Fibroblast of villous mesenchyme (primary cell): ENCODE measurements at regions not wholly inside any gene's neighbourhood (a gene's known extent, or its start where the extent isn't known, plus 50 kb on each side); places are given as distances from the start of the nearest gene placed in this dataset.

Experiments used
- DNase-seq: peaks from one replicate; pipeline ENCODE4 v3.0.0-alpha.2; 2010; ENCODE audit warnings: low read depth
- H3K4me3 ChIP-seq: 2 replicates; pipeline ENCODE4 v1.5.1; 2011; ENCODE audit warnings: low read depth, mild to moderate bottlenecking, low read length
- TF ChIP-seq, protein P1 (sequence below): IDR thresholded peaks from 2 replicates; pipeline ENCODE4 v1.5.1; 2012; ENCODE audit warnings: low read depth, mild to moderate bottlenecking, low read length; ENCODE audit not compliant: insufficient read depth

DNA sequence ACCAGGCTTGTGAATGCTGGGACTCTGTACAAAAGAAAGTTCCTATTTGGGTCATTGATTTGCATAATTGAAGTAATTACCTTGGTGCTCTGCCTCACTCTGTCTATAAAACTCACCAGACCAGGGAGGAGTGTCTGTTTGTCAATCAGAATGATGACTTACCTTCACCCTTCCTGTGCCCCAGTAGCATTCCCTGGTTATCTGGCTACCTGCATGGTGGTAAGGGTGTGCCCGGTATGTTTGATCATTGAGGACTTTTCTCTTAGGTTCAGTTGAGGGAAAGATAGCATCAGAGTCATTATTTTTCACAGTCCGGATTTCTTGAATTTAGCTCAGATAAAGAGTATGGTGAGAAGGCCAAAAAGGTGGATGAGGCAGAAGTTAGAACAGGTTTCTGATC lies 190.0 kb downstream of the BRINP2 start:
- H3K4me3 ChIP-seq, result no peak overlapping the region
- TF ChIP-seq, protein P1, sequence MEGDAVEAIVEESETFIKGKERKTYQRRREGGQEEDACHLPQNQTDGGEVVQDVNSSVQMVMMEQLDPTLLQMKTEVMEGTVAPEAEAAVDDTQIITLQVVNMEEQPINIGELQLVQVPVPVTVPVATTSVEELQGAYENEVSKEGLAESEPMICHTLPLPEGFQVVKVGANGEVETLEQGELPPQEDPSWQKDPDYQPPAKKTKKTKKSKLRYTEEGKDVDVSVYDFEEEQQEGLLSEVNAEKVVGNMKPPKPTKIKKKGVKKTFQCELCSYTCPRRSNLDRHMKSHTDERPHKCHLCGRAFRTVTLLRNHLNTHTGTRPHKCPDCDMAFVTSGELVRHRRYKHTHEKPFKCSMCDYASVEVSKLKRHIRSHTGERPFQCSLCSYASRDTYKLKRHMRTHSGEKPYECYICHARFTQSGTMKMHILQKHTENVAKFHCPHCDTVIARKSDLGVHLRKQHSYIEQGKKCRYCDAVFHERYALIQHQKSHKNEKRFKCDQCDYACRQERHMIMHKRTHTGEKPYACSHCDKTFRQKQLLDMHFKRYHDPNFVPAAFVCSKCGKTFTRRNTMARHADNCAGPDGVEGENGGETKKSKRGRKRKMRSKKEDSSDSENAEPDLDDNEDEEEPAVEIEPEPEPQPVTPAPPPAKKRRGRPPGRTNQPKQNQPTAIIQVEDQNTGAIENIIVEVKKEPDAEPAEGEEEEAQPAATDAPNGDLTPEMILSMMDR, result no peak
- DNase-seq, result no peak

DNA sequence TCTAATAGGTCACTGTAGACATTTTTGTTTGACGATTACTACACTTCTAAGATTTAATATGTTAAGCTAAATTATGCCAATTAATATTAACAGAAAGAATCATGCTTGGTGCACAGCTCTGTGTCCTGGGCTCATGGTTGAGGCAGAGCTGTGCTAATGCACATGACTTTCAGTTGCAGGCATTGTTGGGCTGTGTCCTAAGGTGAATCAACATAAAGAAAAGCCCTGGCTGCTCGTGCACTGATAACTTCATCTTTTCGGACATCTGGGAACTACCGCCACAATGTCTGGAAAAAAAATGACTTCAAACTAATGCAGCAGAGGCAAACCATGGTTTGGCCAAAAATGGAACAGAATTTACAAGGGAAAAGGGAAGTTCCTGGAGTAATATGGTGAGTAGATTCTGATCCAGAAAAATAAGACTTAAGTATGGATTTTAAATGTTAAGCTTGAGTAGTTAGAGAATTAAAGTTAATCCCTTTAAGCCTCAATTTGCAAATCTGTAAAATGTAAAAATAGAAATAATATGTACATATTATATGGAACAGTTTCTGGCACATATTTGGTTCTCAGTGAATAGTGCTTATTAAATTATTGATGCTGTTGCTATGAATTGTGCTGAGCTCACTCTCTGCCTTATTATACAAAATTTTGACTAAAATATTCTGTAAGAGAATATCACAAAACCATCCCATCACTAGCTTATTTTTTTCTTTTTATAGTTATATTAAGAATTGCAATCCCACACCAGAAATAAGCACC lies 186.1 kb downstream of the BRINP2 start:
- TF ChIP-seq, protein P1, result no peak
- no peak overlapping the region for H3K4me3 ChIP-seq
- DNase-seq, result no peak

DNA sequence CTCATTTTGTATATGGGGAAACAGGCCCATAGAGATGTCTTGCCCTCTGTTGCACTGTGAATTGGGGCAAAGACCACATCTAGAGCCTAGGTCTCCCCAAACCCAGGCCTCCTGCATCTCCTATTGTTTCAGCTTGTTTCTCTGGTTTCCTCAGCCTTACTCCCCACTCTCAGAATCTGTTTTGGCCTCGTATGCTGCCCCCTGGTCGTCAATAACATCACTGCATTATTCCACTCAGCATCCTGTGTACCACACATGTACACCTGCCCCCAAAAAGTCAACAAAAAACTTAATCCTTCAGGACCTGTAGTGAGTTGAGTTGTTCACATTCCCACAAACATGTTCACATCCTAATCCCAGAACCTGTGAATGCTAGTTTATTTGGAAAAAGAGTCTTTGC lies 184.8 kb downstream of the BRINP2 start:
- TF ChIP-seq, protein P1, result peak; percentile 64
- H3K4me3 ChIP-seq, result no peak overlapping the region
- DNase-seq, result peak; percentile 30

DNA sequence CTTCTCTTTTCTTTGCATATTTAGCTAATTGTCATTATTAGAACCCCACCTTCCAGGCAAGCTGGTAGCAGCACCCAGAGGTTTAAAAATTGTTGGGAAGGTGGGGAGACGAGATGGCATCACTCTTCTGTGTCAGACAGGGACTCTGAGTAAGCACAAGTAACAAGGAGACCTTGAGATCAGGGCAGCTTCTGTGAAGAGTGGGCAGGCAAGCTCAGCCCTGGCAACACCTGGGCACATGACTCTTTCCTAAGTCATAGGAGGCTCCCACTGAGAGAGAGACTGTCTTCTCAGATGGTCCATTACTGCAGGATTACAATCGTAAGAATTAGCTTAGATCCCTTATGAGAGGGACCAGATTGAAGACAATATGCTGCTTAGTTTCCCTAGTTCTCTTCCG lies 183.5 kb downstream of the BRINP2 start:
- DNase-seq, result no peak
- no peak overlapping the region for H3K4me3 ChIP-seq
- TF ChIP-seq, protein P1, result no peak

DNA sequence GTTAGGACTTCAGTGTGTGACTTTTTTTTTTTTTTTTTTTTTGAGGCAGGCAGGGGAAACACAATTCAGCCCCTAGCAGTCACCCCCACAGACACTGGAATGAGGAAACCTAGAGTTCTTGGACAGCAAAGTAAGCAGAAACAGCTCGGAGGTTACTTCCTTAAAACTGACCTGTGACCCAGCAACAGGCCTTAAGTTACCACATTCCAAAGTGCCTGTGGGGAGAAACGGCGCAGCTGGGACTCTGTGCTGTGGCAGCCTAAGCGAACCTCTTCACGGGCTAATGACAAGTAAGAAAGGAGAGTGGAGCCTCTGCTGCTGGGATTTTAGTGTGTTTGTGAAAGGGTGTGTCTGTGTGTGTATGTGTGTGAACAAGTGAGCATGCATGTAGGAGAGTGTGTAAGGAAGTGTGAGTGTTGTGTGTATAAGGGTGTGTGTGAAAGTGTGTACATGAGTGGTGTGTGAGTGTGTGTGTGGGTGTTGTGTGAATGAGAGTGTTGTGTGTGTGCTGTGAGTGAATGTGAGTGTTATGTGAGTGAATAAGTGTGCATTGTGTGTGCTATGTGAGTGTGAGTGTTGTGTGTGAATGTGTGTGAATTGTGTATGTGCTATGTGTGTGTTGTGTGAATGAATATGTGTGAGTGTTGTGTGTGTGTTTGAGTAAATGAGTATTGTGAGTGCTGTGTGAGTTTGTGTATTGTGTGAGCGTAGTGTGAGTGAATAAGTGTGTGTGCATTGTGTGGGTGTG lies 180.8 kb downstream of the BRINP2 start:
- H3K4me3 ChIP-seq, result no peak overlapping the region
- DNase-seq, result peak; percentile 70
- TF ChIP-seq, protein P1, result no peak

DNA sequence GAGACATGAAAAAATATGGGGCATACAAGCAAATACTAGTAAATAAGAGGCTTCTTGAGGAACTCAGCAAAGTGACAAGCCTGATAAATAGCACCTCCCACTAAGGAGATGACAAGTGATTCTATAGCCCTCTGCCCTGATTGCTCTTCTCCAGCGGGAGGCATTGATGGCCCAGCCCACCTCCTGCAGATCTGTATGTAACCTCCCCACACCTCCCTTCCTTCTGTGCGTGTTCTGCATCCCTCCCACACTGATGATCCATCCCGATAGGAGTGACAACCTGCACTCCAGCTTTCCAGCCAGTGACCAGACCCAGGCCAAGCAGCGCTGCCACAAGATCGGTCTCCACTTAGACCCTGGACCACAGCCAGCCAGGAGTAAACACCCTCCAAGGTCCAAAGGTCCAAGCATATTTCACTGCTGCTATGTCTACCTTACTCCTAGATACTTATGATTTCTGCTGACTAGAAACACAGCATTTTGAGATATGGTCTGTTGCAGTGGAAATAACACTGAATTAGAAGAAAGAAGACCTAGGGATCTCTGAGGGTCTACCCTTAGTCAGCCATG lies 176.1 kb downstream of the BRINP2 start:
- TF ChIP-seq, protein P1, result no peak

More for the DNA sequence above, 176.1 kb downstream of the BRINP2 start:
- H3K4me3 ChIP-seq, result no peak overlapping the region
- no peak for DNase-seq
